ENCODE measurements at regions not wholly inside any gene's neighbourhood (a gene's known extent, or its start where the extent isn't known, plus 50 kb on each side); places are given as distances from the start of the nearest gene placed in this dataset.

- TF ChIP-seq, protein P1, sequence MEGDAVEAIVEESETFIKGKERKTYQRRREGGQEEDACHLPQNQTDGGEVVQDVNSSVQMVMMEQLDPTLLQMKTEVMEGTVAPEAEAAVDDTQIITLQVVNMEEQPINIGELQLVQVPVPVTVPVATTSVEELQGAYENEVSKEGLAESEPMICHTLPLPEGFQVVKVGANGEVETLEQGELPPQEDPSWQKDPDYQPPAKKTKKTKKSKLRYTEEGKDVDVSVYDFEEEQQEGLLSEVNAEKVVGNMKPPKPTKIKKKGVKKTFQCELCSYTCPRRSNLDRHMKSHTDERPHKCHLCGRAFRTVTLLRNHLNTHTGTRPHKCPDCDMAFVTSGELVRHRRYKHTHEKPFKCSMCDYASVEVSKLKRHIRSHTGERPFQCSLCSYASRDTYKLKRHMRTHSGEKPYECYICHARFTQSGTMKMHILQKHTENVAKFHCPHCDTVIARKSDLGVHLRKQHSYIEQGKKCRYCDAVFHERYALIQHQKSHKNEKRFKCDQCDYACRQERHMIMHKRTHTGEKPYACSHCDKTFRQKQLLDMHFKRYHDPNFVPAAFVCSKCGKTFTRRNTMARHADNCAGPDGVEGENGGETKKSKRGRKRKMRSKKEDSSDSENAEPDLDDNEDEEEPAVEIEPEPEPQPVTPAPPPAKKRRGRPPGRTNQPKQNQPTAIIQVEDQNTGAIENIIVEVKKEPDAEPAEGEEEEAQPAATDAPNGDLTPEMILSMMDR (IDR thresholded peaks at IDR 0.05) = no peak
- TF ChIP-seq POLR2A (IDR thresholded peaks at IDR 0.05) = no peak
These were observed 68.2 kb upstream of the CORO2B start for GRCh38 chr15:68510558-68510957.
